Psoas muscle (tissue), 7 donors: ENCODE measurements at regions not wholly inside any gene's neighbourhood (a gene's known extent, or its start where the extent isn't known, plus 50 kb on each side); places are given as distances from the start of the nearest gene placed in this dataset.
A peak's percentile ranks its signal among the peaks of the same experiment; 100 is the strongest.

ENCODE experiments used
- ATAC-seq, 4 donors: fragments of 200-7000 bp; cut with Tn5 transposase; one replicate each; pipeline ENCODE4 v1.9.1; 2020; ENCODE audit warnings: moderate library complexity in 3 of 4, mild to moderate bottlenecking in 2 of 4
- DNase-seq, 2 donors: peaks; one replicate each; pipeline ENCODE4 v3.0.0-alpha.2; 2020
- H3K27ac ChIP-seq: fragments of 200-600 bp; one replicate; pipeline ENCODE4 v1.8.0; 2022
- H3K27me3 ChIP-seq, 3 donors: fragments of 200-600 bp in 1 of 3; one replicate each; pipeline versions ENCODE4 v1.6.1 to v1.8.0; 2013 to 2022; ENCODE audit warnings: low read length in 2 of 3, mild to moderate bottlenecking in 2 of 3, moderate library complexity in 1 of 3; ENCODE audit not compliant: insufficient read depth in 3 of 3
- H3K36me3 ChIP-seq, 2 donors: fragments of 200-600 bp in 1 of 2; one replicate each; pipeline versions ENCODE4 v1.6.1 to v1.8.0; 2013 to 2022; ENCODE audit warnings: low read depth in 1 of 2, mild to moderate bottlenecking in 1 of 2, moderate library complexity in 1 of 2; ENCODE audit not compliant: insufficient read depth in 1 of 2
- H3K4me1 ChIP-seq: fragments of 200-600 bp; one replicate; pipeline ENCODE4 v1.8.0; 2022
- H3K4me3 ChIP-seq: fragments of 200-600 bp; one replicate; pipeline ENCODE4 v1.8.0; 2022; ENCODE audit warnings: mild to moderate bottlenecking
- H3K9me3 ChIP-seq: fragments of 200-600 bp; one replicate; pipeline ENCODE4 v1.8.0; 2022
- WGBS, 3 donors: extraction: QIAGEN DNeasy Blood & Tissue Kit; methylation state at CpG; one replicate each; pipeline versions ENCODE4 v1.1.6 to v1.1.7; 2013; 5-methylcytosine and 5-hydroxymethylcytosine counted together
- intact Hi-C, 2 donors: fragments of 100-400 bp; cut with DNase I; formaldehyde crosslinking; loops; one replicate each; pipeline versions ENCODE4 v1.11.0 to v1.14.2; 2022
- TF ChIP-seq, protein P1 (sequence below): fragments of 200-600 bp; IDR thresholded peaks from one replicate; pipeline ENCODE4 v1.8.0; 2022; ENCODE audit warnings: antibody characterized with exemption
- donor health status: healthy with polysubstance abuse.
- donor health status: DM: no; HTN: no; CAD: no; lungs with moderate emphysema.
- donor health status: Bipolar disorder and iron deficiency.
- donor health status: healthy.
- donor health status: DM: yes; HTN: yes; CAD: no.
- donor health status: DM: no; HTN: no; CAD: no.
- donor health status: DM: yes; HTN: yes; CAD: no.

DNA sequence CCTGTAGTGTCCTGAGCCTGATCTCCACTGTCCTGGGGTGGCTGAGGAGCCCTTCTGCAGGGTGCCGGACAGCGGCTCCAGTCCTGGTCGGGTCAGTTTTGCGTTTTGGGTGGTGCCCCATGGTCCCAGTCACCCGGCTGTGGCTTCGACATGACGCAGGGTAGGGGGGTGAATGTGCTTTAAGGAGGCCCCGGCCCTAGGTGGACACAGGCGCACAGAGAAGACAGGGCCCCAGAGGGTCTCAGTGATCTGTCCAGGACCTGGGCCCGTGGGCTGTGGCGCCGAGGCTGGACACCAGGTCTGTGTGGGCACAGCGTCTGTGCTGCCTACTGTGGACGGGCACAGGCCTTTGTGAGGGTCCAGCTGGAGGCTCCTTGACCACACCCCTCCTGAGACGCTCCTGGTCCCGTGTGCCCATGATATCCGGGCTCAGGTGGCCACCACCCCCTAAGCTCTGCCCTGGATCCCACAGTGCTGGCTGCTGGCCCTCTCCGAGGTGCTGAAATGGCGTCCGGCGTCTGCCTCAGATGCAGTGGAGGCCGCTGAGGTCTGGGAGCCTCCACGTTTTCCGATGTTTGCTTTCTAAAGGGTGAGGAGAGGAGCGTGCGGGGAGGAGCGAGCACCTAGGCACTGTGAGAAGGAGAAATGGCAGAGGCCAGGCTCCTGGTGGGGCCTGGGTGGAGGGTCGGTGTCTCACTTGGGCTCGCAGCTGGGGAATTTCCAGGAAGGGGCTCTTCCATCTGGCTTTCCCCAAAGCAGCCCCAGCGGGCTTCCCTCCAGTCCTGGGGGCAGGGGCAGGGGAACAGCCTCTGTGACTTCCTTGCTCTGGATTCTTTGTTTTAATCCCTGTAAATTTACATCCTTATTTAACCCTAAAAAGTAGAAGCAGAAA, 56.1 kb upstream of the ACSF3 start:
- H3K27ac ChIP-seq, result no peak overlapping the region
- peaks cover 0 to 61% (median 15%) of the 10 kb centered on the region in 3 donors for H3K27me3 ChIP-seq
- 39 to 43% (median 41%) methylated on average over 30 of the region's 30 CpGs for WGBS, 3 donors
- H3K36me3 ChIP-seq, result no peaks in the 10 kb centered on the region
- H3K9me3 ChIP-seq, result no peaks in the 10 kb centered on the region
- ATAC-seq, result no peak
- DNase-seq, result peak in 1 of 2 donors; percentile 14
- H3K4me1 ChIP-seq, result no peaks in the 10 kb centered on the region
- TF ChIP-seq, protein P1, sequence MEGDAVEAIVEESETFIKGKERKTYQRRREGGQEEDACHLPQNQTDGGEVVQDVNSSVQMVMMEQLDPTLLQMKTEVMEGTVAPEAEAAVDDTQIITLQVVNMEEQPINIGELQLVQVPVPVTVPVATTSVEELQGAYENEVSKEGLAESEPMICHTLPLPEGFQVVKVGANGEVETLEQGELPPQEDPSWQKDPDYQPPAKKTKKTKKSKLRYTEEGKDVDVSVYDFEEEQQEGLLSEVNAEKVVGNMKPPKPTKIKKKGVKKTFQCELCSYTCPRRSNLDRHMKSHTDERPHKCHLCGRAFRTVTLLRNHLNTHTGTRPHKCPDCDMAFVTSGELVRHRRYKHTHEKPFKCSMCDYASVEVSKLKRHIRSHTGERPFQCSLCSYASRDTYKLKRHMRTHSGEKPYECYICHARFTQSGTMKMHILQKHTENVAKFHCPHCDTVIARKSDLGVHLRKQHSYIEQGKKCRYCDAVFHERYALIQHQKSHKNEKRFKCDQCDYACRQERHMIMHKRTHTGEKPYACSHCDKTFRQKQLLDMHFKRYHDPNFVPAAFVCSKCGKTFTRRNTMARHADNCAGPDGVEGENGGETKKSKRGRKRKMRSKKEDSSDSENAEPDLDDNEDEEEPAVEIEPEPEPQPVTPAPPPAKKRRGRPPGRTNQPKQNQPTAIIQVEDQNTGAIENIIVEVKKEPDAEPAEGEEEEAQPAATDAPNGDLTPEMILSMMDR, result no peak
- intact Hi-C loops, result no loop called here
- H3K4me3 ChIP-seq, result no peak overlapping the region

- TF ChIP-seq, protein P1, result no peak
- ATAC-seq (no peak), DNase-seq (no peak)
- Histone ChIP-seq H3K27me3 (peaks cover 0 to 59% (median 18%) of the 10 kb centered on the region in 3 donors), H3K9me3 (no peaks in the 10 kb centered on the region), H3K36me3 (no peaks in the 10 kb centered on the region), H3K4me3 (no peak overlapping the region), H3K27ac (no peak overlapping the region), H3K4me1 (no peaks in the 10 kb centered on the region)
- WGBS, 3 donors, result 47 to 49% (median 47%) methylated on average over 24 of the region's 24 CpGs
- intact Hi-C loops, result no loop called here
These were observed 55.4 kb upstream of the ACSF3 start for GRCh38 chr16:89038221-89038721.

DNA sequence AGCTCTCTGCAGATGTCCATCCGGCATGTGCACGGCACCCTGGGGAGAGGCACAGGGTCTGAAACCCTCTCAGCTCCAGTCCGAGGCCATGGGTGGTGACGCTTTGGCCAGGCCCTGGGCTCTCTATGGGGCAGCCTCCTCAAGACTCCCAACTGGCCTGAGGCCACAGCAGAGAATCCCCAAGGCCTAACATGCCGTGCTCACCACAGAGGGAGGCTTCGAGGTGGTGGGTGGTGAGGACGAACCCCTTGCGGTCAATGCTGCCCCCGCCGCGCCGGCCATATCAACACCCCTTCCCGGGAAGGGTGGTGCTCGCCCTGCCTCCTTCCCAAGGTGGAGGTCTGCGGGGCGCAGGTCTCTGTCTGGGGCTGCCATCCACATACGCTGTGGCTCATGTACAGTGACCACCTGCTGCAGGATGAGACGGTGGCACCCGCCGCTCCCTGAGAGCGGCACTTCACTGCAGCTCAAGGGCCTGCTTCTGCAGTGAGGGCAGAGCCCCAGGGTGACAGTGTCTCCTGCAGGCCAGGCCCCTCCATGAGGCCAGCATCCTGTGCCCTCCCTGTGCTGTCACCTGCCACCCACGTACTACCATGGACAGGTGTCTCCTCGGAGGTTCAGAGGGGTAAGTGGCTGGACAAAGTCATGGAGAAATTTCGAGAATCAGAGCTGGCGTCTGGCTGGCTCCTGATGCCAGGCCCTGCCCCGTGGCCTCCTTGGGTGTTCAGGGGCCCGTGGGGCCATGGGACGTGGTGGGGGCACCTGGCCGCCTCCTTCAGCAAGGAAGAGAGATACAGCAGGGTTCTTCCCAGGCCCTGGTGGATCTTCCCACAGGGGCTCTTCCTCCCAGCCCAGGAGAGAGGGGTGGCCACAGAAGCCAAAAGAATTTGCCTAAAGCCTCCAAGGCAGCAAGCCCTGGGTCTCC, 54.6 kb upstream of the ACSF3 start:
- H3K9me3 ChIP-seq, result no peaks in the 10 kb centered on the region
- intact Hi-C loops, result no loop called here
- H3K4me3 ChIP-seq, result no peak overlapping the region
- no peaks in the 10 kb centered on the region for H3K4me1 ChIP-seq
- no peaks in the 10 kb centered on the region for H3K36me3 ChIP-seq
- DNase-seq, result peak in 1 of 2 donors; percentile 3
- no peak for ATAC-seq
- WGBS, 3 donors, result 75 to 77% (median 76%) methylated on average over 27 to 29 of the region's 29 CpGs
- TF ChIP-seq, protein P1, result no peak
- peaks cover 0 to 62% (median 19%) of the 10 kb centered on the region in 3 donors for H3K27me3 ChIP-seq
- no peak overlapping the region for H3K27ac ChIP-seq

- WGBS, 3 donors, result 78 to 83% (median 79%) methylated on average over 14 to 18 of the region's 18 CpGs
- Histone ChIP-seq H3K4me1 (no peaks in the 10 kb centered on the region), H3K4me3 (no peak overlapping the region), H3K27ac (no peak overlapping the region), H3K9me3 (no peaks in the 10 kb centered on the region), H3K36me3 (no peaks in the 10 kb centered on the region), H3K27me3 (peaks cover 0 to 62% (median 22%) of the 10 kb centered on the region in 3 donors)
- TF ChIP-seq, protein P1, result no peak
- DNase-seq, result peak; percentile 7 to 42
- intact Hi-C loops, result no loop called here
- no peak for ATAC-seq
These were observed 53.9 kb upstream of the ACSF3 start for GRCh38 chr16:89039756-89040155.
